Stimulated activated effector memory CD8-positive, alpha-beta T cell treated with anti-CD3 and anti-CD28 coated beads, Interleukin-12 subunit alpha, Interleukin-12 subunit beta, amount 100 ng/mL, for 72 hours (primary cell): ENCODE measurements at regions not wholly inside any gene's neighbourhood (a gene's known extent, or its start where the extent isn't known, plus 50 kb on each side); places are given as distances from the start of the nearest gene placed in this dataset.
A peak's percentile ranks its signal among the peaks of the same experiment; 100 is the strongest.
"Not testable (repeated sequence)": the region's sequence is repeated elsewhere in the genome, so short reads cannot be mapped to it uniquely, and the experiment has no call there.

Experiments
- ATAC-seq: fragments of 150-1000 bp; cut with Tn5 transposase; 2 replicates; pipeline ENCODE4 v1.10.0; 2021
- DNase-seq, 2 donors: peaks; one replicate each; pipeline ENCODE4 v3.0.0; 2021 to 2022; ENCODE audit warnings: low spot score in 2 of 2
- H3K27ac Mint-ChIP-seq: one replicate; pipeline ENCODE4 v1.8.0; 2022; ENCODE audit warnings: mild to moderate bottlenecking, mixed read lengths
- H3K36me3 Mint-ChIP-seq: one replicate; pipeline ENCODE4 v1.8.0; 2022; ENCODE audit warnings: mild to moderate bottlenecking, mixed read lengths
- H3K4me1 Mint-ChIP-seq: one replicate; pipeline ENCODE4 v1.8.0; 2022; ENCODE audit warnings: mixed read lengths
- H3K4me3 Mint-ChIP-seq: one replicate; pipeline ENCODE4 v1.8.0; 2022; ENCODE audit warnings: mild to moderate bottlenecking, mixed read lengths
- H3K9me3 Mint-ChIP-seq: one replicate; pipeline ENCODE4 v1.8.0; 2022; ENCODE audit warnings: mixed read lengths

DNA sequence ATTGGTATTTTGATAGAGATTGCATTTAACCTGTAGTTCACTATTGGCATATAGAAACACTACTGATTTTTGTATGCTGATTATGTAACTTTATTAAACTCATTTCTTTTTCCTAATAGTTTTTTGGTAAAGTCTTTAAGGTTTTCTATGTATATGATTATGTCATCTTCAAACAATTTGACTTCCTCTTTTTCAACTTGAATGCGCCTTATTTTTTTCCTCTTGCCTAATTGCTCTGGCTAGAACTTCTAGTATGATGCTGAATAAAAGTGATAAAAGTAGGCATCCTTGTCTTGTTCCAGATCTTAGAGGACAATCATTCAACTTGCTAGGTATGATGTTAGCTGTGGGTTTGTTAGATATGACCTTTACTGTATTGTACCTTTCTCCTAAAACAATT is 1034.9 kb downstream of the PCDH9 start:
- no peak overlapping the region for H3K4me3 Mint-ChIP-seq
- DNase-seq (no peak), ATAC-seq (no peak)
- no peaks in the 10 kb centered on the region for H3K36me3 Mint-ChIP-seq
- peaks cover 12% of the 10 kb centered on the region for H3K9me3 Mint-ChIP-seq
- H3K27ac Mint-ChIP-seq: no peak overlapping the region
- H3K4me1 Mint-ChIP-seq: no peaks in the 10 kb centered on the region

DNA sequence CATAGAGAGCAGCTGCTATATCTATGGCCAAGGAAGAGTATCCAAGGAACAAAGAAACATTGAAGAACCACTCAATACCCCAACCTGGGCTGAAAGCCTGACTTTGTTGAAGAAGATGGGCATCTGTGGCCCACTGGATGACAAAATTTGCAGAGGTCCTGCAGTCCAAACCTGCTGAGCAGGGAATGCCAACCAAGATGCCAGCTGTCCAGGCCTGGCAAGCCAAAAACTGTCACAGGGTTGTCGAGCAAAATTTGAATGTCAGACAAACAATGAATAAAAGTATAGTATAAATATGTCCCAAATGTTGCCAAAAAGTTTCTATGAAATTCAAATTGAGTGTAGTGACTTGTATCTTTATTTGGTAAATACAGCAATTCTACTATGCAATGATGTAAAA is 1040.2 kb downstream of the PCDH9 start:
- no peak overlapping the region for H3K4me3 Mint-ChIP-seq
- no peaks in the 10 kb centered on the region for H3K4me1 Mint-ChIP-seq
- H3K36me3 Mint-ChIP-seq: no peaks in the 10 kb centered on the region
- no peak overlapping the region for H3K27ac Mint-ChIP-seq
- peaks cover 8% of the 10 kb centered on the region for H3K9me3 Mint-ChIP-seq
- no peak for DNase-seq
- no peak for ATAC-seq

DNA sequence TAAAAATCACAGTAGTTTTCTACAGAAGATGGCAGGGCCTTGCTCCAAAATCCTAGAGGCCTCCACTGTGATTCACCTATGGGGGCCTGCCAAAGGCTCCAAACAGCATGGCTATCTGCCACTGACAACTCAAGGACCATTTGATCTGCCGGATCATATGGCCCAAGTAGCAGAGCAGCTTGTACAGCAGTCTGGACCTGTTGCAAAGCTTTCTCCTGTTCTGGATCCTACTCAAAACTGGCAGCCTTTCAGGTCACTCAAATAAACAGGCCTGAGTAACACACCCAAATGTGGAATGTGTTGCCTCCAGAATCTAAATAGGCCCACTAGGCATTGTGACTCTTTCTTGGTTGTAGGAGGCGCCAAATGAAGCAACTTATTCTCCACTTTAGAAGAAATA is 1049.3 kb downstream of the PCDH9 start:
- Mint-ChIP-seq H3K4me3 (no peak overlapping the region), H3K4me1 (no peaks in the 10 kb centered on the region), H3K9me3 (peaks cover 11% of the 10 kb centered on the region), H3K27ac (no peak overlapping the region), H3K36me3 (no peaks in the 10 kb centered on the region)
- ATAC-seq (no peak), DNase-seq (no peak)

DNA sequence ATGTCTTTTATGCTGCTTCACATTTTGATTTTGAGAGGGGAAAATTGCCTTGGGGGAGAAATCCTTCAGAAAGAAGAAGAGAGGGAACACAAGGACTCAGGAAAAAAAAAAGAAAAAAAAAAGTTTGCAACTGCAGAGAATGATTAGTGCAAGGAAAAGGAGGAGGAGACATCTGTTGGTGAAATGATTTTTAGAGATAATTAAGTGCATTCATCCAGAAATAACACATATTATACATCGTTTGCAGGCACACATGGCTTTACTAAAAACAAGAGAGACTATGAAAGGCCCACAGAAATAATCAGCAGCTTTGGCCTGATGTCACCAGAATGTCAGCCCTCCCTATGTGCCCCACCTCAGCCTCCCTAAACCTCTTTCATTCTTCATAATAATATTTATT is 1058.2 kb downstream of the PCDH9 start:
- no peak for DNase-seq
- no peak overlapping the region for H3K4me3 Mint-ChIP-seq
- peaks cover 8% of the 10 kb centered on the region for H3K9me3 Mint-ChIP-seq
- ATAC-seq: no peak
- no peaks in the 10 kb centered on the region for H3K4me1 Mint-ChIP-seq
- H3K27ac Mint-ChIP-seq: no peak overlapping the region
- H3K36me3 Mint-ChIP-seq: no peaks in the 10 kb centered on the region

DNA sequence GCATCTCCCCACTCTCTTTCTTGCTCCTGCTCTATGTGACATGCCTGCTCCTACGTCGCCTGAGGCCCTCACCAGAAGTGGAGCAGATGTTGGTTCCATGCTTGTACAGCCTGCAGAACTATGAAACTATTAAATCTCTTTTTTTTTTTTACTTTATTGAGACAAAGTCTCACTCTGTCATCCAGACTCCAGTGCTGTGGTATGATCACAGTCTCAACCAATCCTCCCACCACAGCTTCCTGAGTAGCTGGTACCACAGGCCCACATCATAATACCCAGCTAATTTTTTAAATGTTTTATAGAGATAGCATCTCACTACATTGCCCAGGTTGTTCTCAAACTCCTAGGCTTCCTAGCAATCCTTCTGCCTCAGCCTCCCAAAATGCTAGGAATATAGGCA is 1067.7 kb downstream of the PCDH9 start:
- Mint-ChIP-seq H3K27ac (no peak overlapping the region), H3K4me3 (no peak overlapping the region), H3K36me3 (no peaks in the 10 kb centered on the region), H3K9me3 (peaks cover 8% of the 10 kb centered on the region), H3K4me1 (no peaks in the 10 kb centered on the region)
- DNase-seq: no peak
- ATAC-seq: peak; percentile 71

DNA sequence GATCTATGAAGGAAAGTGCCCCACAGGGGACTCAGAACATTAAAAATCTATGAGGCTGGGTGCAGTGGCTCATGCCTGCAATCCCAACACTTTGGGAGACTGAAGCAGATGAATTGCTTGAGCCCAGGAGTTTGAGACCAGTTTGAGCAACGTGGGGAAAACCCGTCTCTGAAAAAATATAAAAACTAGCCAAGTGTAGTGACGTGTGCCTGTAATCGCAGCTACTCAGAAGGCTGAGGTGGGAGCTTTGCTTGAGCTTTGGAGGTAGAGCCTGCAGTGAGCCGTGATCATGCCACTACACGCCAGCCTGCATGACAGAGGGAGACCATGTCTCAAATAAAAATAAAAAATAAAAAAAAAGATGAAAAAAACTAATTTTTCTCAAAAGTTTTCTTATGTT is 1070.6 kb downstream of the PCDH9 start:
- H3K4me3 Mint-ChIP-seq: no peak overlapping the region
- no peak for DNase-seq
- peaks cover 6% of the 10 kb centered on the region for H3K9me3 Mint-ChIP-seq
- no peaks in the 10 kb centered on the region for H3K4me1 Mint-ChIP-seq
- no peak for ATAC-seq
- no peaks in the 10 kb centered on the region for H3K36me3 Mint-ChIP-seq
- H3K27ac Mint-ChIP-seq: no peak overlapping the region

DNA sequence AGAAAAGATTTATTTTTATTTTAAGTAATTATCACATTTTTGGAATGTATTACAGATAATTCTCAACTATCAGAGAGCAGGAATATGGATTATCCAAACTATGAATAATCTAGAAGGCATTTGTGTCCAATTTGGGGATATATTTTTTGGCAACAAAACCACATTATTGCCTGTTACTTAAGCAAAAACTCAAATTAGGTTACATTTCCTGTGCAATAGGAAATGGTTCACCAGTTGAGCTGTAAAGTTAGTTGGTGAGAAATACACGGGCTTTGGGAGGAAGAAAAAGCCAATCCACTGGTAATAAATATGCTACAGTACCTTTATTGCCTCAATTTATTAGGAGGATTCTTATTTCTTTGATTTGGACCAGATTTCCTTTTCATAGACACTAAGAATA is 1075.2 kb downstream of the PCDH9 start:
- Mint-ChIP-seq H3K9me3 (peaks cover 14% of the 10 kb centered on the region), H3K4me1 (no peaks in the 10 kb centered on the region), H3K27ac (no peak overlapping the region), H3K36me3 (no peaks in the 10 kb centered on the region), H3K4me3 (no peak overlapping the region)
- ATAC-seq: no peak
- DNase-seq: no peak

DNA sequence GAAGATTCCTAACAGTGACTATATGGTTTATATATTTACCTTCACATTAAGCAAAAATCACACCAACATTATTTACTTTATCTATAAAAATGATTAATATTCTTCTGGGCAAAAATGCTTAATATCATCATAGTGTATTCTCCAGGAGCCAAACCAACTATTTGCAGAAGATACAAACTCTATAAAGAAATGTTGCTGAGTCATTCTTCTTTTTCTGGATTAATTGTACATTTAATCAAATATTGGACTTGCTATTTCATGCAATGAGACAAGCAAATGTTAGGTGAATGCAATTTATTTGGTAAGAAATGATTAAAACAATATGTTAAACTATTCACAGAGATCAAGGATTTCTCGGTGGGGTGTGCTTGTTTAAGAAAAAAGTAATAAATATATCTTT is 1075.8 kb downstream of the PCDH9 start:
- ATAC-seq (no peak), DNase-seq (no peak)
- H3K4me1 Mint-ChIP-seq: no peaks in the 10 kb centered on the region
- no peaks in the 10 kb centered on the region for H3K36me3 Mint-ChIP-seq
- H3K4me3 Mint-ChIP-seq: no peak overlapping the region
- peaks cover 14% of the 10 kb centered on the region for H3K9me3 Mint-ChIP-seq
- no peak overlapping the region for H3K27ac Mint-ChIP-seq

DNA sequence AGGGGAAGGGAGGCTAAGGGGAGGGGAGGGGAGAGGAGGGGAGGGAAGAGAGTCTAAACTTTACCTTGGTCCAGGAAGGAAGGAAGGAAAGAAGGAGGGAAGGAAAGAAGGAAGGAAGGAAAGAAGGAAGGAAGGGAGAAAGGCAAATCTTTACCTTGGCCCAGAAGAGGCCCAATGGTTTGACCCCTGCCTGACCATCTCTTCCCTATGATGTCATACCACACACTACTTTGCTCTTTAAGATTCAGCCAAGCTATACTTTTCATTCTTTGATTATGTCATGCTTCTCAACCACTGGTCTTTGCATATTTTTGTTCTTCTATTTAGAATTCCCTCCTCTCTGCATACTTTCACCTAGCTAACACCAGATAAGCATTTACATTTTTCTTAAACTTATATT is 1077.5 kb downstream of the PCDH9 start:
- Mint-ChIP-seq H3K9me3 (peaks cover 15% of the 10 kb centered on the region), H3K4me1 (no peaks in the 10 kb centered on the region), H3K27ac (no peak overlapping the region), H3K4me3 (no peak overlapping the region), H3K36me3 (no peaks in the 10 kb centered on the region)
- DNase-seq (no peak), ATAC-seq (no peak)

DNA sequence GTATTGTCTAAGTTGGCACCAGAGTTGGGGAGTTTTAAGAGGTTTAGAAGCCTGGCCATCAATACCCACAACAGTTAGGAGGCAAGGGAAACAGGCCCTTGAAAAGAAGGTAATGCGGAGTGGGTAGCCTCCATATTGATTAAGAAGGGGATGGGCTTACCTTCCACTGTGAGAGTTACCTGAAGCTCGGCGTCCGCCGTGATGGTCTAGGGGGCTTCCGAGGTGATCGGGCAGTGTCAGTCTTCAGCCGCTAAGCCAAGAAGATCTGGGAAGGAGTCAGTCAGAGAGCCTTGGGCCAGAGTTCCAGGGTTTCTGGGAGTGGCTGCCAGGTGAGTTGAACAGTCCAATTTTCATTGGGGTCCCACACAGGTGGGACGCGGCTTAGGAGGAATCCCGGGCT is 1085.8 kb downstream of the PCDH9 start:
- not testable (repeated sequence) for H3K4me3 Mint-ChIP-seq, H3K4me1 Mint-ChIP-seq, DNase-seq, ATAC-seq, H3K27ac Mint-ChIP-seq, H3K36me3 Mint-ChIP-seq
- peaks cover 25% of the 10 kb centered on the region for H3K9me3 Mint-ChIP-seq

DNA sequence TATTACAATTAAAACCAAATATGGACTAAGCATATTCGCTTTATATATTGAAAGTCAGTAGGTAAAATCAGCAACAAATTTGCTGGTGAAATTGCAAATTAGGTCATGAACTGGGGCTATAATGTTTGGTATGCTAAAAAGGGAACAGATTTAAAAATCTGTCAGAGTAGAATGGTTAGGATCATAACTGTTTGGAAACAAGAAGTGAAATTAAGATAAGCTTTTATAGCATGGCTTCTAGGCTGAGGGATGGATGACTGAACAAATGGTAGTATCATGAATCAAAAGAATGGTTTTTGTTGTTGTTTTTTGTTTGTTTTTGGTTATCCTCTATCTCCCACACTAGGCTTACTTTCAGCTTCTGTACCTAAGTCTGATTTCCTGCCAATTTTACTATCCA is 1090.4 kb downstream of the PCDH9 start:
- no peaks in the 10 kb centered on the region for H3K4me1 Mint-ChIP-seq
- DNase-seq (no peak), ATAC-seq (no peak)
- no peak overlapping the region for H3K4me3 Mint-ChIP-seq
- H3K9me3 Mint-ChIP-seq: peaks cover 11% of the 10 kb centered on the region
- no peak overlapping the region for H3K27ac Mint-ChIP-seq
- no peaks in the 10 kb centered on the region for H3K36me3 Mint-ChIP-seq

DNA sequence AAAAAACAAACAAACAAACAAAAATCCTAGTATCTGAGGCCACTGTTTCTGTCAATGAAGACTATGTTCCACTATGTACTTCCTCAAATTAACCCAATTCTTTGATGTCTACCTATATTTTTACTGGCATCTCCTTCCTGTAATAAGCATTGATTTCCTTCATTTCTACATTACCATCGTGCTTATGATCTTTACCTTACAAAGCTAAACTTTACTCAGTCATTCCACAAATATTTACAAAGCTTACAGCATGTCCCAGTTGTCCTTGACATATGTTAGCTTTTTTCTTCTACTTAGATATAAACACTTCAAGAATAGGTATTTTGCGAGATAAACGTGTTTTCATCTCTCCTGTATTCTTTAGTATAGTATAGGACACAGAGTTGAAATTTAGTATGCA is 1090.9 kb downstream of the PCDH9 start:
- H3K36me3 Mint-ChIP-seq: no peaks in the 10 kb centered on the region
- DNase-seq (no peak), ATAC-seq (no peak)
- peaks cover 11% of the 10 kb centered on the region for H3K9me3 Mint-ChIP-seq
- H3K27ac Mint-ChIP-seq: no peak overlapping the region
- H3K4me1 Mint-ChIP-seq: no peaks in the 10 kb centered on the region
- no peak overlapping the region for H3K4me3 Mint-ChIP-seq

DNA sequence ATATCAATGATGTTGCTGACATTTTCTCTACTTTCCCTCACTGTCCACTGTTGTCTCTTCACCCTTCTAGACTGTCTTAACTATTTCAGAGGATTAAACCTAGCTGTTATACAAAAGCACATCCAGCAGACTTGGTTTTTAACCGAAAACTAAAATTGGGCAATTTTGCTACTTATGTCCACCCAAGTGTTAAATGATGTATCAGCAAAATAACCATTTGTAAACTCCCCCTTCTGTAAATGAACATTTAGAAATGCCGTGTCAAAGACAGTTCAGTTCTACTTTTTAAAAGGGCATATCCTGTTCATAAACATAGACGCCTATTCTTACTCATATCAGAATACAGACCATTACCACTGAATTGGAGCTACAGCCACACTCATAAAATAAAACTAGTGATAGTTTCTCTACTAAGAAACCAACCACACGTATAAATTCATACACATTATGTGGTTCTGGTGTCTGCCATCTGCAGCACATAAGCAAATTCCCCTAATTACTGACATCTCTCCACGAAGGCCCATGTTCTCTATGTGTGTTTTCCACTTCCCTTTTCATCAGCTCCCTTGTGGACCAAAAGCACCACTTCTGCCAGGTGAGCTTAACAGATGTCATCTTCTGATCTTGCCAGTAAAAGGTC is 1091.8 kb downstream of the PCDH9 start:
- no peak for DNase-seq
- Mint-ChIP-seq H3K27ac (no peak overlapping the region), H3K9me3 (peaks cover 9% of the 10 kb centered on the region), H3K36me3 (no peaks in the 10 kb centered on the region), H3K4me3 (no peak overlapping the region), H3K4me1 (no peaks in the 10 kb centered on the region)
- peak; percentile 92 for ATAC-seq

DNA sequence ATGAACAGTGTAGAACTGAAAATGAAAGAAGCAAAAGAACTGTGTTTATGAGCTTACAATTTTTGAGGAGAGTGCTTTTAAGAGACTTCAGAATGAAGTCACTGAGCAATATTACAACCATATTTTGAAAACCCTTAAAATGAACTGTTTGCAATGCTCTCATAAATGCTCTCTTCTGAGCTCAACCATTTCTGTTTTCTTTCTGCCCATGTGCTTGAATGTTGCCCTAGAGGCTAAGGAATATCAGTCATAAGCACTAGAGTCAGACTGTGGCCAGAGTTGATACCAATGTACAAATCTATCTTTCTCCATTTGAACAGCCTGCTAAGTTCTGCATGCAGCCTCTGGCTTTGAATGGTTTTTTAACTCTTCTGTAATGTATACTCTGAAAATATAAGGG is 1092.8 kb downstream of the PCDH9 start:
- H3K27ac Mint-ChIP-seq: no peak overlapping the region
- no peak for ATAC-seq

DNA sequence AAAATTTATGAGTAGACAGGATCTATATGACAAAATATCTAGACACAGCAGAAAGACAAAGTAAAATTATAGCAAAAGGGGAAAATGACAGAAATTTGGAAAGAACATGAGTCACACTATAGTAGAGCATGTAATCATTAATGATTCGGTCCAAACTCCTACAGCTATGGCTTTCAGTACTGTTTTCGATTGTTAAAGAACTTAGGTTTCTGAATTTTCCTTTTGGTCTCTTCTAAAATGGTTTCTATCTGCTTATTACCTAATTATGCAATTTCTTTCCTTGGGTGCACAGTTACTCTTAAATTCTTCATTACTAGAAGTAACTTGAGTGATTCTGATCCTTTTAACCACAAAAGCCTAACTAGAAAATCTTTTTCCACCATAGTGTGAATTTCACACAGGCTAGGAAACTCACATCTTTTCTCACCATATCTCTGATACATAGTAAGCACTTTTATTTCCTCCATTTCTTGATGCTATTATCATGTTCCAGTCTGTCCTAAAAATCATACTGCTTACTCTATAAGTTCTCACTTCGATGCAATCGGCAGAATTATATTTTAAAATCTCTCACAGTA is 1101.4 kb downstream of the PCDH9 start:
- H3K4me1 Mint-ChIP-seq: no peaks in the 10 kb centered on the region
- no peak for DNase-seq
- no peak overlapping the region for H3K27ac Mint-ChIP-seq
- no peaks in the 10 kb centered on the region for H3K36me3 Mint-ChIP-seq
- H3K4me3 Mint-ChIP-seq: no peak overlapping the region
- H3K9me3 Mint-ChIP-seq: peaks cover 7% of the 10 kb centered on the region
- ATAC-seq: peak; percentile 45

More for the DNA sequence above, 1092.8 kb downstream of the PCDH9 start:
- no peak overlapping the region for H3K4me3 Mint-ChIP-seq
- no peak for DNase-seq
- H3K36me3 Mint-ChIP-seq: no peaks in the 10 kb centered on the region
- H3K9me3 Mint-ChIP-seq: peaks cover 4% of the 10 kb centered on the region
- H3K4me1 Mint-ChIP-seq: no peaks in the 10 kb centered on the region

DNA sequence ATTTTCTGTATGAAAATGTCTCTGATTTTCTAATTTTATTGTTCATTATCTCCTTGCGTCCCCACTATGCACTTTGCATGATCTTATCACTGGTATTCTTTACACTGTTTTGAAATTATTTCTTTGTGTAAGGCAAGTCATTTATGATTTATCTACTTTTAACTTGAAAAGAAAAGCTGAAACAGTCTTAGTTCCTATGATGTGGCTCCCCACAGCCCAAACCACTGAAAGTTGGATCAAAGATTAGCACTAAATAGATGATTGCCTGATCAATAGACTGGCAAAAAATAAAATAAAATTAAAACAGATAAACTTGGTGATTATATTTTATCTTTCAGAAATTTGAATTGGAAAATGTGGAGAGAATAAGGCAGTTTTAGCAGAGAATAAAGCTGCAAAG is 1101.9 kb downstream of the PCDH9 start:
- no peak overlapping the region for H3K27ac Mint-ChIP-seq
- no peak for ATAC-seq
- no peak overlapping the region for H3K4me3 Mint-ChIP-seq
- no peaks in the 10 kb centered on the region for H3K4me1 Mint-ChIP-seq
- H3K9me3 Mint-ChIP-seq: peaks cover 7% of the 10 kb centered on the region
- DNase-seq: no peak
- no peaks in the 10 kb centered on the region for H3K36me3 Mint-ChIP-seq

DNA sequence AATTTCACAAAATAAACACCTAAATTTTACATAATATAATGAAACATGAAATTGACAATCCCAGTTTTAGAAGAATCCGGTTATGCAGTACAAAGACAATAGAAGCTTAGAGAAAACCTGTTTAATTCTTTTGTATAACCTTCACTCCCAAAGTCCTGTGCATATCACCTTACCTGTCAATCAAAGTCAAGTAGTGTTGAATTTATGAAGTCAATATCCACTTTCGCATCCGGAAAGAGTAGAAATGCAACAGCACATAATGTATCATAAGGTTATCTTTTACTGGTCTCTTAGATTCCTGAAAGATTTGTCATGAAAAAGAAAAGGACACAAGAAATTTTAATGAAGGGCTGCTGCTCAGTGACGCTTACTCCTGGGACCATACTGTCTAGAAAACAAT is 1112.6 kb downstream of the PCDH9 start:
- H3K4me3 Mint-ChIP-seq: no peak overlapping the region
- peaks cover 4% of the 10 kb centered on the region for H3K9me3 Mint-ChIP-seq
- H3K36me3 Mint-ChIP-seq: no peaks in the 10 kb centered on the region
- DNase-seq (no peak), ATAC-seq (no peak)
- no peak overlapping the region for H3K27ac Mint-ChIP-seq
- H3K4me1 Mint-ChIP-seq: no peaks in the 10 kb centered on the region
